ENCODE measurements at regions not wholly inside any gene's neighbourhood (a gene's known extent, or its start where the extent isn't known, plus 50 kb on each side); places are given as distances from the start of the nearest gene placed in this dataset.

DNA sequence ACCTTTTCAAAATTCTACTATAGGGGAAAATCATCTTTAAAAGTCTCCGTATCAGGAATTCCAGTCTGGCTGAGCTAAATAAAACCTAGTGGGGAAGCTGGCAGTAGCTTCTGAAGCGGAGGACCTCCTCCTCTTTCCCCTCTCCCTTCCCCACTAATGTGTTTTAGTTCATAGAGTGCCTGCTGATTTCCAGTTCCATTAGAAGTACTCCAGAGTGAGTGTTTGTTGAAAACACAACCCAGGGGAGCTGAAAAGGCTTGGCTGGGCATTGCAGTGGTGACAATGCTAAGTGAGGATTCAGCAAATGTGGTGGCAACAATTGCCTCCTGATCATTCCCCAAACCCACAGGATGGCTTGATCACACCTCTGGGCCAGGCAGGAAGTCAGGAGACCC is 144.2 kb upstream of the FRMD6 start:
- Mint-ChIP-seq H3K4me1 (peaks cover 0 to 2% (median 0%) of the 10 kb centered on the region in 3 donors), H3K4me3 (no peak overlapping the region), H3K27me3 (peaks cover 9% of the 10 kb centered on the region), H3K9me3 (peaks cover 0 to 1% (median under 1%) of the 10 kb centered on the region in 3 donors), H3K36me3 (peaks cover 3% of the 10 kb centered on the region), H3K27ac (no peak overlapping the region)

DNA sequence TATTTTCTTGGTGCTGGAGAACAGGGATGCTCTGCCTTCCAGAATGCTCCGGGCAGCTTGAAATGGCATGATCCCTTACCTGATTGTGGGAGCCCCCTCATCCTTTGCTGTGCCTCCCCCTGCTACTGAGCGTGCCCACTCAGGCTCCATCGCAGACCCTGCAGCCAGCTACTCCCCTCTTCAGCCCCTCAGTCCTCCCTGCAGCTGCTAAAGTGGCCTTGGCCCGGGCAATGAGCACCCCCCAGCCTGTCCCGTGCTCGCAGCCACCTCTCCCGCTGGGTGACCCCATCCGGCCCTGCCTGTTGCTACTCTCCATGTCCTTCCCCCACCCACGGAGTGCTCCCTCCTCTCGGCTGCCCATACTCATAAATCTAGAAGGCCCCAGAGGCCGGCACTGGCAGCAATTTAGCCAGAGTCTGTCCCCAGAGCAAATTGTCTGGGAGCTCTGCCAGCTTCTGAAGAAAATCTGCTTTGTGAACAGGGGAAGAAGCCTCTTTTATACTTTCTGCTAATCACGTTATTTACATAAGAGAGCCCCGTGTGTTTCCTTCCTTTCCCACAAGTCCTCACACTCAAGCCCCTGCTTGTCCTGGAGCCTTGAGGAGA is 143.7 kb upstream of the FRMD6 start:
- Mint-ChIP-seq H3K9me3 (no peaks in the 10 kb centered on the region), H3K27ac (no peak overlapping the region), H3K27me3 (peaks cover 9% of the 10 kb centered on the region), H3K4me1 (peaks cover 0 to 2% (median 0%) of the 10 kb centered on the region in 3 donors), H3K36me3 (peaks cover 3% of the 10 kb centered on the region), H3K4me3 (no peak overlapping the region)

- Mint-ChIP-seq H3K4me1 (peaks cover 0 to 2% (median 0%) of the 10 kb centered on the region in 3 donors), H3K27me3 (peaks cover 6% of the 10 kb centered on the region), H3K9me3 (no peaks in the 10 kb centered on the region), H3K36me3 (peaks cover 1% of the 10 kb centered on the region), H3K4me3 (no peak overlapping the region), H3K27ac (no peak overlapping the region)
These were observed 140.4 kb upstream of the FRMD6 start for GRCh38 chr14:51511265-51511664.

DNA sequence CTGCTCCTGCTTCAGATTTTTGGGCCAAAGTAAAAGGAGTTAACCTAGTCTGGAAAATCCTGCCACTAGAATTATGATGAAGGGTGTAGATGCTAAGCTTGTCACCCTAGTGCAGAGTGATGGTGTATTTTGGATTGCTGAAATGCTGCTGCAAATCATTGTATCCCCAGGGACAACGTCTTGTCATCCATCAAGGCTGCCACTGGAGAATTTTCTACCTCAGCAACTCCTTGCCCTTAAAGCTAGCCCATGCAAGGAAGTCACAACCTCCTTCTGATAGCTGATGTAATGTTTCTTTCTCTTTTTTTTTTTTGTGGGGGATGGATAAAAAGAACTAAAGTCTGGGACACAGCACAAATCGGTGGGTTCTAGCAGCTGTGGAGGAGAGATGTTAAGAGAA is 139.4 kb upstream of the FRMD6 start:
- peaks cover 3% of the 10 kb centered on the region for H3K27me3 Mint-ChIP-seq
- no peak overlapping the region for H3K27ac Mint-ChIP-seq
- H3K36me3 Mint-ChIP-seq = peaks cover 1% of the 10 kb centered on the region
- peaks cover 0 to 2% (median 0%) of the 10 kb centered on the region in 3 donors for H3K4me1 Mint-ChIP-seq
- H3K4me3 Mint-ChIP-seq = no peak overlapping the region
- no peaks in the 10 kb centered on the region for H3K9me3 Mint-ChIP-seq

- no peak overlapping the region for H3K4me3 Mint-ChIP-seq
- H3K27ac Mint-ChIP-seq = no peak overlapping the region
- H3K27me3 Mint-ChIP-seq = peaks cover under 1% of the 10 kb centered on the region
- H3K9me3 Mint-ChIP-seq = no peaks in the 10 kb centered on the region
- H3K4me1 Mint-ChIP-seq = peaks cover 0 to 2% (median 0%) of the 10 kb centered on the region in 3 donors
- H3K36me3 Mint-ChIP-seq = peaks cover under 1% of the 10 kb centered on the region
These were observed 138.4 kb upstream of the FRMD6 start for GRCh38 chr14:51513281-51513680.

GRCh38 chr14:51513933-51514332 is 137.8 kb upstream of the FRMD6 start:
- Mint-ChIP-seq H3K27me3 (no peaks in the 10 kb centered on the region), H3K9me3 (no peaks in the 10 kb centered on the region), H3K36me3 (no peaks in the 10 kb centered on the region), H3K4me3 (no peak overlapping the region), H3K4me1 (no peaks in the 10 kb centered on the region), H3K27ac (no peak overlapping the region)

- H3K9me3 Mint-ChIP-seq = no peaks in the 10 kb centered on the region
- no peak overlapping the region for H3K4me3 Mint-ChIP-seq
- no peak overlapping the region for H3K27ac Mint-ChIP-seq
- no peaks in the 10 kb centered on the region for H3K4me1 Mint-ChIP-seq
- no peaks in the 10 kb centered on the region for H3K36me3 Mint-ChIP-seq
- H3K27me3 Mint-ChIP-seq = peaks cover 1% of the 10 kb centered on the region
These were observed 136.1 kb upstream of the FRMD6 start for GRCh38 chr14:51515611-51516010.

DNA sequence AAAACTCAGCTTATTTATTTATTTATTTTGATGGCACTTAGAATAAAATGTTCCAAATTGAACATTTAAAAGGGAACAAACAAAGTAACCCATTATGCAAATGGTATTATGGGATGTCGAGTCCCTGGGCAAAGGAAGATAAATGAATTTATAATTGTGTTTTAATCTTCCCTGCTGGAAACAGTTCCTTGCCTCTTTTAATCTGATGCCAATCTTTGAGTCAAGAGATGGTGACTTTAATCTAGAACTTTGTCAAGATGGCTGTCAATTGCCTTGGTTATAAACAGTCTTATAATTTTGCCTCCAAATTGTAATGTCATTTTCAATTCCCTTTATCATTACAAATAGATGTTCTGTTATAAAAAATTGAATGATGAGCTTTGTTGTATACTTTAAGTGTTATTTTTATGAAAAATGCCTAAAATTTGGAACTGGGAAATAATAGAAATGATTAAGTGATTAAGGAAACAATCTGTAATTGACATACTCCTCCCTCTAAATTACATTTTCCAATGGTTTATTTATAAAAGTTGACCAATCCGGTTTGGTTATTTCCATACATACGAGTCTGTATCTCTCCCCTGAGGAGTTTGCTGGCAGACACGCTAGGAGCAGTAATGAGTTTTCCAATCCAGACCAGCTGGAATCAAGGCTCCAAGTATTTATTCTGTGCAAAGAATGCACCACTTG is 134.9 kb upstream of the FRMD6 start:
- H3K4me1 Mint-ChIP-seq = no peaks in the 10 kb centered on the region
- no peaks in the 10 kb centered on the region for H3K9me3 Mint-ChIP-seq
- no peak overlapping the region for H3K4me3 Mint-ChIP-seq
- no peaks in the 10 kb centered on the region for H3K36me3 Mint-ChIP-seq
- H3K27ac Mint-ChIP-seq = no peak overlapping the region
- peaks cover 1% of the 10 kb centered on the region for H3K27me3 Mint-ChIP-seq

GRCh38 chr14:51518280-51518679 is 133.4 kb upstream of the FRMD6 start:
- no peak overlapping the region for H3K27ac Mint-ChIP-seq
- H3K27me3 Mint-ChIP-seq = peaks cover 1% of the 10 kb centered on the region
- peaks cover 0 to 3% (median 0%) of the 10 kb centered on the region in 3 donors for H3K9me3 Mint-ChIP-seq
- no peaks in the 10 kb centered on the region for H3K36me3 Mint-ChIP-seq
- H3K4me1 Mint-ChIP-seq = no peaks in the 10 kb centered on the region
- H3K4me3 Mint-ChIP-seq = no peak overlapping the region

DNA sequence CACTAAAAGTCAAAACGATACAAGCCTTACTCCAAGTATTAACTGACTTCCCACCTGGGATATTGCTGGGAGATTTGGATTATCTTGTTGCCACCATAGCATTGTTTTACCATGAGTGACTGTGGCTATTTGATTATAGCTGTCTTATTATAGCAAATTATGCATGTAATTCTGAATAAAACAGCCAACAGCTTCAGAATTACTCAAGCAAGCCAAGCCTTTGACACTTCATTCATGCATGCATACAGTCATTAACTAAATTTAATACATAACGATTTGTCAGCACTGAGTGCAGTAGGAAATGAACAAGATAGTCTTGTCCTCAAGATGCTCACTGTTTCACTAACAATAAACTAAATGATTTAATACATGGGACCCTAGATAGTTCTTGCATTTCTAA is 133.0 kb upstream of the FRMD6 start:
- no peak overlapping the region for H3K4me3 Mint-ChIP-seq
- H3K27me3 Mint-ChIP-seq = peaks cover 1% of the 10 kb centered on the region
- H3K27ac Mint-ChIP-seq = no peak overlapping the region
- no peaks in the 10 kb centered on the region for H3K36me3 Mint-ChIP-seq
- H3K4me1 Mint-ChIP-seq = no peaks in the 10 kb centered on the region
- H3K9me3 Mint-ChIP-seq = peaks cover 0 to 3% (median 0%) of the 10 kb centered on the region in 3 donors

- H3K4me1 Mint-ChIP-seq = no peaks in the 10 kb centered on the region
- H3K9me3 Mint-ChIP-seq = peaks cover 0 to 3% (median 0%) of the 10 kb centered on the region in 3 donors
- H3K4me3 Mint-ChIP-seq = no peak overlapping the region
- peaks cover 1% of the 10 kb centered on the region for H3K27me3 Mint-ChIP-seq
- H3K27ac Mint-ChIP-seq = no peak overlapping the region
- no peaks in the 10 kb centered on the region for H3K36me3 Mint-ChIP-seq
These were observed 131.6 kb upstream of the FRMD6 start for GRCh38 chr14:51520087-51520486.

GRCh38 chr14:51521764-51522163 is 129.9 kb upstream of the FRMD6 start:
- H3K4me3 Mint-ChIP-seq = no peak overlapping the region
- no peaks in the 10 kb centered on the region for H3K4me1 Mint-ChIP-seq
- H3K36me3 Mint-ChIP-seq = no peaks in the 10 kb centered on the region
- peaks cover 3% of the 10 kb centered on the region for H3K27me3 Mint-ChIP-seq
- H3K27ac Mint-ChIP-seq = no peak overlapping the region
- peaks cover 0 to 3% (median 0%) of the 10 kb centered on the region in 3 donors for H3K9me3 Mint-ChIP-seq

DNA sequence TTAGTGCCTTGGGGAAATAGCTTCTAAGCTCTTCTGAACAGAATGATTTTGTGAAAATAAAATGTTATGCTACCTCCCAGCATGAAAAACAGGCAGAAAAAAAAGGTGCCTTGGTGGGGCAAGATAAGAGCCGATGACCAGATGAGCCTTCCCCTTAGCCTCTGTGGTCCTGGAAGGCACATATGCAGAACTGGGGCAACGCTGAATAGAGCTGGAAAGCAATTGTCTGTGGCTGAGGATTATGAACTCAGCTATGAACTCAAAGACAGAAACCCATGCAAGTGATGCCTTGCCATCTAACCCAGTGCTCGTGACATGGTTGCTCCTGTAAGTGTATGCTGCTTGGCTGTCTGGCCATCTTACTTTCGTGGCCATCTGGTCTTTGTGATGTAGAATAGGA is 128.5 kb upstream of the FRMD6 start:
- peaks cover 0 to 3% (median 0%) of the 10 kb centered on the region in 3 donors for H3K9me3 Mint-ChIP-seq
- H3K4me1 Mint-ChIP-seq = no peaks in the 10 kb centered on the region
- H3K4me3 Mint-ChIP-seq = no peak overlapping the region
- H3K36me3 Mint-ChIP-seq = no peaks in the 10 kb centered on the region
- H3K27me3 Mint-ChIP-seq = peaks cover 3% of the 10 kb centered on the region
- no peak overlapping the region for H3K27ac Mint-ChIP-seq

GRCh38 chr14:51525739-51526138 is 126.0 kb upstream of the FRMD6 start:
- Mint-ChIP-seq H3K36me3 (no peaks in the 10 kb centered on the region), H3K27me3 (peaks cover 2% of the 10 kb centered on the region), H3K27ac (no peak overlapping the region), H3K4me1 (no peaks in the 10 kb centered on the region), H3K9me3 (peaks cover 0 to 3% (median 0%) of the 10 kb centered on the region in 3 donors), H3K4me3 (no peak overlapping the region)

- no peak overlapping the region for H3K4me3 Mint-ChIP-seq
- no peaks in the 10 kb centered on the region for H3K36me3 Mint-ChIP-seq
- no peak overlapping the region for H3K27ac Mint-ChIP-seq
- peaks cover 2% of the 10 kb centered on the region for H3K27me3 Mint-ChIP-seq
- peaks cover 0 to 3% (median 0%) of the 10 kb centered on the region in 3 donors for H3K9me3 Mint-ChIP-seq
- H3K4me1 Mint-ChIP-seq = no peaks in the 10 kb centered on the region
These were observed 124.6 kb upstream of the FRMD6 start for GRCh38 chr14:51527073-51527472.

- H3K4me1 Mint-ChIP-seq = no peaks in the 10 kb centered on the region
- peaks cover 4% of the 10 kb centered on the region for H3K27me3 Mint-ChIP-seq
- no peaks in the 10 kb centered on the region for H3K9me3 Mint-ChIP-seq
- H3K36me3 Mint-ChIP-seq = no peaks in the 10 kb centered on the region
- no peak overlapping the region for H3K4me3 Mint-ChIP-seq
- H3K27ac Mint-ChIP-seq = no peak overlapping the region
These were observed 122.0 kb upstream of the FRMD6 start for GRCh38 chr14:51529736-51530135.

All from IgD-negative memory B cell (primary cell).